Endothelial cell of umbilical vein (primary cell): ENCODE measurements at regions not wholly inside any gene's neighbourhood (a gene's known extent, or its start where the extent isn't known, plus 50 kb on each side); places are given as distances from the start of the nearest gene placed in this dataset.
"Not testable (repeated sequence)": the region's sequence is repeated elsewhere in the genome, so short reads cannot be mapped to it uniquely, and the experiment has no call there.

Experiments used
- EZH2 ChIP-seq: IDR thresholded peaks from 2 replicates; pipeline ENCODE4 v1.6.1; 2012; ENCODE audit warnings: borderline replicate concordance, low read depth, mild to moderate bottlenecking, moderate library complexity, low read length, inconsistent platforms; ENCODE audit not compliant: severe bottlenecking
- FOS ChIP-seq: IDR thresholded peaks from 2 replicates; pipeline ENCODE4 v1.6.1; 2011; ENCODE audit warnings: mild to moderate bottlenecking, low read length, moderate library complexity, borderline replicate concordance; ENCODE audit not compliant: insufficient read depth
- GATA2 ChIP-seq: IDR thresholded peaks from 2 replicates; pipeline ENCODE4 v1.7.0; 2011; ENCODE audit warnings: low read depth, mild to moderate bottlenecking, moderate library complexity, mixed read lengths, low read length; ENCODE audit not compliant: insufficient read length, insufficient read depth
- JUN ChIP-seq: IDR thresholded peaks from 2 replicates; pipeline ENCODE4 v1.6.1; 2011; ENCODE audit warnings: borderline replicate concordance, low read depth; ENCODE audit not compliant: insufficient read length, insufficient read depth
- MYC ChIP-seq: IDR thresholded peaks from one replicate; pipeline ENCODE4 v1.6.1; 2011; ENCODE audit warnings: mild to moderate bottlenecking, low read depth, low read length
- POLR2A ChIP-seq: IDR thresholded peaks from 2 replicates; pipeline ENCODE4 v1.6.1; 2012; ENCODE audit warnings: low read depth, mild to moderate bottlenecking, control low read depth, low read length
- POLR2AphosphoS5 ChIP-seq: IDR thresholded peaks from 2 replicates; pipeline ENCODE4 v1.6.1; 2012; ENCODE audit warnings: low read depth, mild to moderate bottlenecking, control low read depth, low read length, moderate library complexity; ENCODE audit not compliant: insufficient read depth
- TF ChIP-seq, protein P1 (sequence below), 2 donors: IDR thresholded peaks; 1 replicate in 1 of 2; 2 replicates in 1 of 2; pipeline ENCODE4 v1.5.1; 2011; ENCODE audit warnings: low read length in 2 of 2, mild to moderate bottlenecking in 2 of 2, moderate library complexity in 2 of 2, control low read depth in 1 of 2, inconsistent platforms in 1 of 2, low read depth in 1 of 2; ENCODE audit not compliant: insufficient read depth in 1 of 2; ENCODE audit errors: extremely low read depth in 1 of 2
- TF ChIP-seq, protein P2 (sequence below): IDR thresholded peaks from 2 replicates; pipeline ENCODE4 v1.6.1; 2011; ENCODE audit not compliant: insufficient read depth, insufficient read length

DNA sequence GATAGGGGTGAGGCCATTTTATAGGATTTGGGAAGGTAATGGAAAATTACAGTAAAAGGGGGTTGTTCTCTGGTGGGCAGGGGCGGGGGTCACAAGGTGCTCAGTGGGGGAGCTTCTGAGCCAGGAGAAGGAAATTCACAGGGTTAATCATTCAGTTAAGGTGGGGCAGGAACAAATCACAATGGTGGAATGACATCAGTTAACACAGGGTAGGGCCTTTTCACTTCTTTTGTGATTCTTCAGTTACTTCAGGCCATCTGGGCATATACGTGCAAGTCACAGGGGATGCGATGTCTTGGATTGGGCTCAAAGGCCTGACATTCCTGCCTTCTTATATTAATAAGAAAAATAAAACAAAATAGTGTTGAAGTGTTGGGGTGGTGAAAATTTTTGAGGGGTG is 181.1 kb upstream of the TRPC7 start:
- TF ChIP-seq, protein P1, sequence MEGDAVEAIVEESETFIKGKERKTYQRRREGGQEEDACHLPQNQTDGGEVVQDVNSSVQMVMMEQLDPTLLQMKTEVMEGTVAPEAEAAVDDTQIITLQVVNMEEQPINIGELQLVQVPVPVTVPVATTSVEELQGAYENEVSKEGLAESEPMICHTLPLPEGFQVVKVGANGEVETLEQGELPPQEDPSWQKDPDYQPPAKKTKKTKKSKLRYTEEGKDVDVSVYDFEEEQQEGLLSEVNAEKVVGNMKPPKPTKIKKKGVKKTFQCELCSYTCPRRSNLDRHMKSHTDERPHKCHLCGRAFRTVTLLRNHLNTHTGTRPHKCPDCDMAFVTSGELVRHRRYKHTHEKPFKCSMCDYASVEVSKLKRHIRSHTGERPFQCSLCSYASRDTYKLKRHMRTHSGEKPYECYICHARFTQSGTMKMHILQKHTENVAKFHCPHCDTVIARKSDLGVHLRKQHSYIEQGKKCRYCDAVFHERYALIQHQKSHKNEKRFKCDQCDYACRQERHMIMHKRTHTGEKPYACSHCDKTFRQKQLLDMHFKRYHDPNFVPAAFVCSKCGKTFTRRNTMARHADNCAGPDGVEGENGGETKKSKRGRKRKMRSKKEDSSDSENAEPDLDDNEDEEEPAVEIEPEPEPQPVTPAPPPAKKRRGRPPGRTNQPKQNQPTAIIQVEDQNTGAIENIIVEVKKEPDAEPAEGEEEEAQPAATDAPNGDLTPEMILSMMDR (IDR thresholded peaks at IDR 0.05; ENCODE audit: extremely low read depth in 1 of 2, insufficient read depth in 1 of 2, low read depth in 1 of 2, low read length in 2 of 2): not testable (repeated sequence)
- not testable (repeated sequence) for TF ChIP-seq POLR2A, EZH2, POLR2AphosphoS5, FOS, MYC, GATA2, JUN
- TF ChIP-seq, protein P2, sequence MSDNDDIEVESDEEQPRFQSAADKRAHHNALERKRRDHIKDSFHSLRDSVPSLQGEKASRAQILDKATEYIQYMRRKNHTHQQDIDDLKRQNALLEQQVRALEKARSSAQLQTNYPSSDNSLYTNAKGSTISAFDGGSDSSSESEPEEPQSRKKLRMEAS: not testable (repeated sequence)
